Transverse colon (tissue), 4 donors: ENCODE measurements at regions not wholly inside any gene's neighbourhood (a gene's known extent, or its start where the extent isn't known, plus 50 kb on each side); places are given as distances from the start of the nearest gene placed in this dataset.

Experiments
- DNase-seq: peaks from one replicate; pipeline ENCODE4 v3.0.0-alpha.2; 2019
- H3K27ac ChIP-seq, 4 donors: fragments of 200-600 bp; sonication (generic); 2 replicates each; pipeline ENCODE4 v1.5.1; 2016 to 2018; ENCODE audit warnings: inconsistent platforms in 4 of 4
- H3K27me3 ChIP-seq: fragments of 200-600 bp; sonication (generic); 2 replicates; pipeline ENCODE4 v1.5.1; 2017; ENCODE audit warnings: inconsistent platforms
- H3K36me3 ChIP-seq, 4 donors: fragments of 200-600 bp; sonication (generic); 2 replicates each; pipeline ENCODE4 v1.5.1; 2017 to 2019; ENCODE audit warnings: inconsistent platforms in 4 of 4
- H3K4me1 ChIP-seq, 4 donors: fragments of 200-600 bp; sonication (generic); 2 replicates each; pipeline ENCODE4 v1.5.1; 2017 to 2020; ENCODE audit warnings: inconsistent platforms in 4 of 4
- H3K4me3 ChIP-seq, 4 donors: fragments of 200-600 bp; sonication (generic); 1 replicate in 1 of 4; 2 replicates in 3 of 4; pipeline versions ENCODE4 v1.5.1 to v1.6.1; 2017 to 2019; ENCODE audit warnings: inconsistent platforms in 4 of 4
- H3K9me3 ChIP-seq, 2 donors: fragments of 200-600 bp; sonication (generic); 2 replicates each; pipeline ENCODE4 v1.5.1; 2017 to 2019; ENCODE audit warnings: inconsistent platforms in 2 of 2
- EP300 ChIP-seq: sonication (generic); formaldehyde crosslinking; IDR thresholded peaks from one replicate; pipeline ENCODE4 v1.6.1; 2017; ENCODE audit warnings: antibody characterized with exemption, low read depth
- POLR2A ChIP-seq: fragments of 450-650 bp; IDR thresholded peaks from one replicate; pipeline ENCODE4 v1.6.1; 2016; ENCODE audit warnings: antibody characterized with exemption, mild to moderate bottlenecking, moderate library complexity
- POLR2AphosphoS5 ChIP-seq, 3 donors: sonication (generic); formaldehyde crosslinking; IDR thresholded peaks; one replicate each; pipeline ENCODE4 v1.6.1; 2016; ENCODE audit warnings: antibody characterized with exemption in 3 of 3
- WGBS, 2 donors: methylation state at CpG; one replicate each; pipeline ENCODE4 v1.1.5; 2018; ENCODE audit warnings: low coverage in 1 of 2; 5-methylcytosine and 5-hydroxymethylcytosine counted together
- in situ Hi-C, 4 donors: fragments of 200-750 bp; cut with MboI; loops; one replicate each; pipeline versions ENCODE4 v1.15.0 to v1.15.1; 2017; ENCODE audit warnings: low sequenced_read_pairs in 3 of 4, low pct_ligation_motif_present in 1 of 4, low pct_unique_long_range_greater_than_20kb in 1 of 4
- intact Hi-C: fragments of 100-400 bp; cut with DNase I; formaldehyde crosslinking; loops from one replicate; pipeline ENCODE4 v1.15.1; 2023; ENCODE audit warnings: low total_unique reads
- TF ChIP-seq, protein P1 (sequence below), 5 experiments: fragments of 200-600 bp in 3 of 5; fragments of 450-650 bp in 2 of 5; sonication (generic) in 3 of 5; IDR thresholded peaks; 1 replicate in 2 of 5; 2 replicates in 3 of 5; pipeline ENCODE4 v1.5.1; 2016 to 2017; ENCODE audit warnings: antibody characterized with exemption in 5 of 5, inconsistent platforms in 3 of 5, mild to moderate bottlenecking in 2 of 5, moderate library complexity in 1 of 5

DNA sequence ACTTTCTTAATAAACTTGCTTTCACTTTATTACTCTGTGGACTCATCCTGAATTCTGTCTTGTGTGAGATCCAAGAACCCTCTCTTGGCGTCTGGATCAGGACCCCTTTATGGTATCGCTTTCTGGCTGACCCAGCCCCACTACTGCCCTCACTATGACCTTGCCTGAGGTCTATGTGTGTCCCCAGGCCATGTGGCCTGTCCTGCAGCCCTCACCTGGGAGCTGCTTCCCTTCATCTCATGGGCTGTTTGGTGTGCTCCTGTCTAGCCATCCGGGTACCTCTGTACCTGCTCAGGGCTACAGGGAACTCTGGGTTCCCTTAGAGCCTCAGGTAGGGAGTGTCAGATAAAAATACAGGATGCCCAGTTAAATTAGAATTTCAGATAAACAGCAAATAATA lies 94.5 kb downstream of the SCP2D1 start:
- Histone ChIP-seq H3K36me3 (no peaks in the 10 kb centered on the region), H3K4me3 (no peak overlapping the region), H3K9me3 (no peaks in the 10 kb centered on the region), H3K27ac (no peak overlapping the region), H3K27me3 (no peaks in the 10 kb centered on the region), H3K4me1 (no peaks in the 10 kb centered on the region)
- in situ Hi-C loops = loop anchor here in 1 of 4 donors (25.0 kb wide), 1 partner anchor 304 kb away; the partner anchor contains the start of gene SLC24A3
- no peak for TF ChIP-seq POLR2A
- TF ChIP-seq POLR2AphosphoS5 (IDR thresholded peaks at IDR 0.05) = no peak
- no peak for TF ChIP-seq EP300
- TF ChIP-seq, protein P1, sequence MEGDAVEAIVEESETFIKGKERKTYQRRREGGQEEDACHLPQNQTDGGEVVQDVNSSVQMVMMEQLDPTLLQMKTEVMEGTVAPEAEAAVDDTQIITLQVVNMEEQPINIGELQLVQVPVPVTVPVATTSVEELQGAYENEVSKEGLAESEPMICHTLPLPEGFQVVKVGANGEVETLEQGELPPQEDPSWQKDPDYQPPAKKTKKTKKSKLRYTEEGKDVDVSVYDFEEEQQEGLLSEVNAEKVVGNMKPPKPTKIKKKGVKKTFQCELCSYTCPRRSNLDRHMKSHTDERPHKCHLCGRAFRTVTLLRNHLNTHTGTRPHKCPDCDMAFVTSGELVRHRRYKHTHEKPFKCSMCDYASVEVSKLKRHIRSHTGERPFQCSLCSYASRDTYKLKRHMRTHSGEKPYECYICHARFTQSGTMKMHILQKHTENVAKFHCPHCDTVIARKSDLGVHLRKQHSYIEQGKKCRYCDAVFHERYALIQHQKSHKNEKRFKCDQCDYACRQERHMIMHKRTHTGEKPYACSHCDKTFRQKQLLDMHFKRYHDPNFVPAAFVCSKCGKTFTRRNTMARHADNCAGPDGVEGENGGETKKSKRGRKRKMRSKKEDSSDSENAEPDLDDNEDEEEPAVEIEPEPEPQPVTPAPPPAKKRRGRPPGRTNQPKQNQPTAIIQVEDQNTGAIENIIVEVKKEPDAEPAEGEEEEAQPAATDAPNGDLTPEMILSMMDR (IDR thresholded peaks at IDR 0.05) = no peak
- intact Hi-C loops = no loop called here
- no peak for DNase-seq
- 78 to 83% methylated on average over 2 to 3 of the region's 3 CpGs for WGBS, 2 donors

DNA sequence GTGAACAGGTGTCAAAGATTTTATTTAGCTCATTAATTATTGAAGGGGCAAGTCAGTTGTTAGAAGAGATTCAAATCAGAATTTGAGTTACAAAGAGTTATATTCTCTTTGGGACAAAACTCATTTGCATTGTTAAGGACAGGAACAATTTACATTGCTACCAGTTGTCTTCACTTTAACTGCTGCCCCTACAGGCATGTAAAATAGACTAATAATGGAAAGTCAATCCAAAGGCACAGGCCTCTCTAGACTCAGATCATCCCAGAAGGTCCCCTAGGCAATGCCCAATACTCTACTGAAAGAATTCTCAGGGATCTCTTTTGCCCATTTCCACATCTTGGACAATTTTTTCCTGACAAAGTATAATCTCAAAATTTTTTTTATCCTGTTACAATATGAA lies 95.7 kb downstream of the SCP2D1 start:
- H3K27ac ChIP-seq = no peak overlapping the region
- in situ Hi-C loops (loop anchor here in 1 of 4 donors (25.0 kb wide), 1 partner anchor 303 kb away; the partner anchor contains the start of gene SLC24A3), intact Hi-C loops (no loop called here)
- TF ChIP-seq POLR2AphosphoS5 (IDR thresholded peaks at IDR 0.05) (no peak), POLR2A (no peak), EP300 (no peak)
- TF ChIP-seq, protein P1 (IDR thresholded peaks at IDR 0.05) = no peak
- DNase-seq = no peak
- H3K27me3 ChIP-seq = no peaks in the 10 kb centered on the region
- no peaks in the 10 kb centered on the region for H3K4me1 ChIP-seq
- no peak overlapping the region for H3K4me3 ChIP-seq
- no peaks in the 10 kb centered on the region for H3K36me3 ChIP-seq
- no peaks in the 10 kb centered on the region for H3K9me3 ChIP-seq

DNA sequence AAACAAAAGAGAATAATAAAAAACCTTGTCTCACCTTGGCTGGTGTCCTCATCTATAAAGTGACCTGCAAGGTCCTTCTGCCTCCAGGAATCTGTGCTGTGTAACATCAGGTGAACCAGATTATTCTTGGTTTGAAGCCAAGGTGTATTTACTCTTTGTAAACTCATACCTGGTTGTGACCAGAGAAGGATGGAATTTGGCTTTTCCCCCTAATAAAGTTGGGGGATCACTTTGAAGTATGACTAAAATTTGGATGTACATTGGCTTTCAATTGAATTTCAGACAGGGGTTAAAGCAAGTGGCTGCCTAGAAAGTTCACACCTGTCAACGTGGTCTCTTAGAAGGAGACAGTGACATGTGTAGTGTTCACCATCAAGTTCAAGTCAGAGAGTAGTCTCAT lies 100.1 kb downstream of the SCP2D1 start:
- DNase-seq = no peak
- 59% methylated on average over 1 of the region's 1 CpG; no CpG with 5 or more reads in 1 of the 2 donors for WGBS, 2 donors
- Histone ChIP-seq H3K27ac (no peak overlapping the region), H3K4me1 (no peaks in the 10 kb centered on the region), H3K27me3 (no peaks in the 10 kb centered on the region), H3K4me3 (no peak overlapping the region), H3K36me3 (no peaks in the 10 kb centered on the region), H3K9me3 (no peaks in the 10 kb centered on the region)
- TF ChIP-seq POLR2A (no peak), POLR2AphosphoS5 (IDR thresholded peaks at IDR 0.05) (no peak), EP300 (no peak)
- TF ChIP-seq, protein P1 (IDR thresholded peaks at IDR 0.05) = no peak
- intact Hi-C loops (no loop called here), in situ Hi-C loops (loop anchor here in 1 of 4 donors (25.0 kb wide), 1 partner anchor 299 kb away; the partner anchor contains the start of gene SLC24A3)

DNA sequence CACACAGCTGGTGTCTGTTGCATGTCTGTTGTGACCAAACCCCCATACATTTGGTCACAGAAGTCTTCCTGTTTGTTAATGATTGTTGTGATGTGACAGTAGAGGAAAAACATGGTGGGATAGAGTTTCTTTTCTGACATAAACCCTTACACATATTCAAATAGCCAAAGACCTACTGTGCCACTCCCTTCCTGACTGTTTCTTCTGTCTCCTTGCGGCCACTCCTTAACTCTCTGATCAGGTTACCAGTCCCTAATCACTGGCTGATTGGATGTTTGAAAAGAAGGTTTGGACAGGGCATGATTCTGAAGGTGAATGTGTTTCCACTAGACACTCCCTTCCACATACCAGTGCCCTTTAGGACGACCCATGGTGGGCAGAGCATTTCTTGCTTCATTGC lies 101.2 kb downstream of the SCP2D1 start:
- no peak for DNase-seq
- no peak overlapping the region for H3K27ac ChIP-seq
- intact Hi-C loops = no loop called here
- no peaks in the 10 kb centered on the region for H3K36me3 ChIP-seq
- H3K9me3 ChIP-seq = no peaks in the 10 kb centered on the region
- H3K4me1 ChIP-seq = no peaks in the 10 kb centered on the region
- WGBS, 2 donors = 74 to 85% methylated on average over 2 of the region's 2 CpGs
- TF ChIP-seq POLR2AphosphoS5 (IDR thresholded peaks at IDR 0.05) (no peak), EP300 (no peak), POLR2A (no peak)
- TF ChIP-seq, protein P1 (IDR thresholded peaks at IDR 0.05) = no peak
- H3K27me3 ChIP-seq = no peaks in the 10 kb centered on the region
- in situ Hi-C loops = loop anchor here in 1 of 4 donors (25.0 kb wide), 1 partner anchor 298 kb away; the partner anchor contains the start of gene SLC24A3
- H3K4me3 ChIP-seq = no peak overlapping the region
